ENCODE measurements at regions not wholly inside any gene's neighbourhood (a gene's known extent, or its start where the extent isn't known, plus 50 kb on each side); places are given as distances from the start of the nearest gene placed in this dataset.

GRCh38 chr6:100266494-100267401 is 198.0 kb downstream of the SIM1 start:
- no peak for TF ChIP-seq POLR2A (IDR thresholded peaks at IDR 0.05)
- TF ChIP-seq CTCF (IDR thresholded peaks at IDR 0.05), result no peak
- no peak for TF ChIP-seq EP300 (IDR thresholded peaks at IDR 0.05)
- TF ChIP-seq POLR2AphosphoS5 (IDR thresholded peaks at IDR 0.05), result no peak
